Neural cell (in vitro differentiated cells): ENCODE measurements at regions not wholly inside any gene's neighbourhood (a gene's known extent, or its start where the extent isn't known, plus 50 kb on each side); places are given as distances from the start of the nearest gene placed in this dataset.

Source experiments
- H2AFZ ChIP-seq: fragments of 200-600, 300-800 bp; sonication (generic), shearing (Covaris generic); 2 replicates; pipeline ENCODE4 v1.6.0; 2014; ENCODE audit warnings: low read depth, mild to moderate bottlenecking, antibody characterized with exemption, low read length, moderate library complexity
- H3F3A ChIP-seq: fragments of 200-600 bp; shearing (Covaris generic); 2 replicates; pipeline ENCODE4 v1.6.1; 2016; ENCODE audit warnings: mild to moderate bottlenecking, moderate library complexity, mixed read lengths, antibody characterized with exemption, low read length; ENCODE audit not compliant: insufficient read depth, poor library complexity, severe bottlenecking
- H3K27ac ChIP-seq: fragments of 200-600, 300-800 bp; sonication (generic), shearing (Covaris generic); 2 replicates; pipeline ENCODE4 v1.5.1; 2014; ENCODE audit warnings: mild to moderate bottlenecking, low read length, moderate library complexity
- H3K27me3 ChIP-seq: fragments of 300-800, 200-600 bp; sonication (generic), shearing (Covaris generic); 2 replicates; pipeline ENCODE4 v1.6.0; 2014; ENCODE audit warnings: mild to moderate bottlenecking, low read depth, low read length, moderate library complexity; ENCODE audit not compliant: insufficient read depth
- H3K36me3 ChIP-seq: fragments of 300-800, 200-600 bp; sonication (generic), shearing (Covaris generic); 2 replicates; pipeline ENCODE4 v1.5.1; 2014; ENCODE audit warnings: mild to moderate bottlenecking, antibody characterized with exemption, low read length, moderate library complexity; ENCODE audit not compliant: insufficient read depth
- H3K4me2 ChIP-seq: fragments of 300-800, 200-600 bp; sonication (generic), shearing (Covaris generic); 2 replicates; pipeline ENCODE4 v1.6.0; 2014; ENCODE audit warnings: mild to moderate bottlenecking, low read length
- H3K4me3 ChIP-seq: fragments of 300-800, 200-600 bp; sonication (generic), shearing (Covaris generic); 2 replicates; pipeline ENCODE4 v1.5.1; 2014; ENCODE audit warnings: mild to moderate bottlenecking, low read length, moderate library complexity
- H3K79me2 ChIP-seq: fragments of 200-600 bp; shearing (Covaris generic); replicated peaks from 2 replicates; pipeline ENCODE4 v1.6.0; 2014; ENCODE audit warnings: mild to moderate bottlenecking, low read length, moderate library complexity; ENCODE audit not compliant: insufficient read depth
- H3K9ac ChIP-seq: fragments of 300-800, 200-600 bp; sonication (generic), shearing (Covaris generic); 2 replicates; pipeline ENCODE4 v1.6.1; 2016; ENCODE audit warnings: mild to moderate bottlenecking, low read length, mixed read lengths
- H3K9me2 ChIP-seq: fragments of 200-600 bp; shearing (Covaris generic); 2 replicates; pipeline ENCODE4 v1.6.1; 2016; ENCODE audit warnings: mild to moderate bottlenecking, low read length, mixed read lengths; ENCODE audit not compliant: insufficient read depth
- H3K9me3 ChIP-seq: fragments of 200-600, 300-800 bp; sonication (generic), shearing (Covaris generic); 2 replicates; pipeline ENCODE4 v1.6.1; 2016; ENCODE audit warnings: mild to moderate bottlenecking, mixed run types, low read length, moderate library complexity, mixed read lengths
- H4K20me1 ChIP-seq: fragments of 200-600 bp; shearing (Covaris generic); 2 replicates; pipeline ENCODE4 v1.6.1; 2016; ENCODE audit warnings: mild to moderate bottlenecking, mixed run types; ENCODE audit not compliant: insufficient read depth
- EP300 ChIP-seq: fragments of 450-650 bp; conservative IDR thresholded peaks from 2 replicates; pipeline ENCODE4 v1.6.1; 2014; ENCODE audit warnings: antibody characterized with exemption, mild to moderate bottlenecking, moderate library complexity; ENCODE audit not compliant: poor library complexity, severe bottlenecking
- EZH2 ChIP-seq: fragments of 200-600, 300-800 bp; shearing (Covaris generic), sonication (generic); IDR thresholded peaks from 2 replicates; pipeline ENCODE4 v1.6.1; 2014; ENCODE audit warnings: antibody characterized with exemption, low read length, borderline replicate concordance, mild to moderate bottlenecking; ENCODE audit not compliant: insufficient read depth, poor library complexity, severe bottlenecking
- MXI1 ChIP-seq: fragments of 450-650 bp; conservative IDR thresholded peaks from 2 replicates; pipeline ENCODE4 v1.6.1; 2014; ENCODE audit warnings: antibody characterized with exemption, mild to moderate bottlenecking; ENCODE audit not compliant: poor library complexity, severe bottlenecking
- POLR2AphosphoS5 ChIP-seq: IDR thresholded peaks from 2 replicates; pipeline ENCODE4 v1.6.1; 2012
- RAD21 ChIP-seq: fragments of 450-650 bp; conservative IDR thresholded peaks from 2 replicates; pipeline ENCODE4 v1.6.1; 2014; ENCODE audit warnings: antibody characterized with exemption, mild to moderate bottlenecking, moderate library complexity
- SMC3 ChIP-seq: fragments of 450-650 bp; conservative IDR thresholded peaks from 2 replicates; pipeline ENCODE4 v1.6.1; 2014; ENCODE audit warnings: antibody characterized with exemption, mild to moderate bottlenecking, moderate library complexity; ENCODE audit not compliant: poor library complexity
- TAF1 ChIP-seq: IDR thresholded peaks from 2 replicates; pipeline ENCODE4 v1.6.1; 2012; ENCODE audit warnings: low read depth
- TF ChIP-seq, protein P1 (sequence below): IDR thresholded peaks from 2 replicates; pipeline ENCODE4 v1.6.1; 2012; ENCODE audit warnings: borderline replicate concordance
- TF ChIP-seq, protein P2 (sequence below): fragments of 450-650 bp; IDR thresholded peaks from 2 replicates; pipeline ENCODE4 v1.5.1; 2014; ENCODE audit warnings: antibody characterized with exemption, mild to moderate bottlenecking, moderate library complexity; ENCODE audit not compliant: poor library complexity, severe bottlenecking

DNA sequence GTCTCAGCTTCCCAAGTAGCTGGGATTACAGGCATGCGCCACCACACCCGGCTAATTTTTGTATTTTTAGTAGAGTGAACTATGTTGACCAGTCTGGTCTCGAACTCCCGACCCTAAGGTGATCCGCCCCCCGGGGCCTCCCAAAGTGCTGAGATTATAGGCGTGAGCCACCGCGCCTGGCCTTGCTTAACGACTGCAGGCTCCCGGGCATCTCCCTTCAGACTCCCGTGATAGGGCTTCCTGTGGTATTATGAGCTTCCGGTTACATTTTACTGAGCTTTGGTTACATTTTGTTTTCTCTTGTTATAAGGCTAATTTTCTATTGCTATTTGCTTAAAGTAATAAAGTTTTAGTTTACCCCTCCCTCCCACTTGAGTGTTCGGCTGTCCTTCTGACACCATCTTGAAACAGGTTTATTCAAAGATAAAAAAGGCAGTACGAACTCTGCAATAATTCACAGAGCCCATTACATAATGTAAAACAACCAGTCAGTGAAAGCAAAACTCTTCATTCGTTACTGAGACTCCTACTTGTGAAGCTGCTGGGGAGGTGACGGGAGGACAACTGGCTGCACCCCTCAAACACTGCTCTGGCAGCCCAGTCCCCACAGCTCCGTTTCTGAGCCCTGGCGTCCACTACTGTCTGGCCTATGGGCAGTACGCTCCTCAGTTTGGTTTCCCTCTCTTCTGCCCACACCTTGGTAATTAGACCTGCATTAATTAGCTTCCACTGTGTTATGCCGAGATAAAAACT, 795.7 kb upstream of the SLIT2 start:
- Histone ChIP-seq H3K9ac (no peak overlapping the region), H3K36me3 (no peaks in the 10 kb centered on the region), H3K9me2 (no peaks in the 10 kb centered on the region), H2AFZ (no peak overlapping the region), H3K27me3 (no peaks in the 10 kb centered on the region), H3F3A (no peaks in the 10 kb centered on the region), H4K20me1 (no peaks in the 10 kb centered on the region), H3K9me3 (no peaks in the 10 kb centered on the region), H3K4me2 (no peak overlapping the region), H3K27ac (no peak overlapping the region), H3K79me2 (no peaks in the 10 kb centered on the region), H3K4me3 (no peak overlapping the region)
- TF ChIP-seq, protein P1, sequence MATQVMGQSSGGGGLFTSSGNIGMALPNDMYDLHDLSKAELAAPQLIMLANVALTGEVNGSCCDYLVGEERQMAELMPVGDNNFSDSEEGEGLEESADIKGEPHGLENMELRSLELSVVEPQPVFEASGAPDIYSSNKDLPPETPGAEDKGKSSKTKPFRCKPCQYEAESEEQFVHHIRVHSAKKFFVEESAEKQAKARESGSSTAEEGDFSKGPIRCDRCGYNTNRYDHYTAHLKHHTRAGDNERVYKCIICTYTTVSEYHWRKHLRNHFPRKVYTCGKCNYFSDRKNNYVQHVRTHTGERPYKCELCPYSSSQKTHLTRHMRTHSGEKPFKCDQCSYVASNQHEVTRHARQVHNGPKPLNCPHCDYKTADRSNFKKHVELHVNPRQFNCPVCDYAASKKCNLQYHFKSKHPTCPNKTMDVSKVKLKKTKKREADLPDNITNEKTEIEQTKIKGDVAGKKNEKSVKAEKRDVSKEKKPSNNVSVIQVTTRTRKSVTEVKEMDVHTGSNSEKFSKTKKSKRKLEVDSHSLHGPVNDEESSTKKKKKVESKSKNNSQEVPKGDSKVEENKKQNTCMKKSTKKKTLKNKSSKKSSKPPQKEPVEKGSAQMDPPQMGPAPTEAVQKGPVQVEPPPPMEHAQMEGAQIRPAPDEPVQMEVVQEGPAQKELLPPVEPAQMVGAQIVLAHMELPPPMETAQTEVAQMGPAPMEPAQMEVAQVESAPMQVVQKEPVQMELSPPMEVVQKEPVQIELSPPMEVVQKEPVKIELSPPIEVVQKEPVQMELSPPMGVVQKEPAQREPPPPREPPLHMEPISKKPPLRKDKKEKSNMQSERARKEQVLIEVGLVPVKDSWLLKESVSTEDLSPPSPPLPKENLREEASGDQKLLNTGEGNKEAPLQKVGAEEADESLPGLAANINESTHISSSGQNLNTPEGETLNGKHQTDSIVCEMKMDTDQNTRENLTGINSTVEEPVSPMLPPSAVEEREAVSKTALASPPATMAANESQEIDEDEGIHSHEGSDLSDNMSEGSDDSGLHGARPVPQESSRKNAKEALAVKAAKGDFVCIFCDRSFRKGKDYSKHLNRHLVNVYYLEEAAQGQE = no peak
- TF ChIP-seq, protein P2, sequence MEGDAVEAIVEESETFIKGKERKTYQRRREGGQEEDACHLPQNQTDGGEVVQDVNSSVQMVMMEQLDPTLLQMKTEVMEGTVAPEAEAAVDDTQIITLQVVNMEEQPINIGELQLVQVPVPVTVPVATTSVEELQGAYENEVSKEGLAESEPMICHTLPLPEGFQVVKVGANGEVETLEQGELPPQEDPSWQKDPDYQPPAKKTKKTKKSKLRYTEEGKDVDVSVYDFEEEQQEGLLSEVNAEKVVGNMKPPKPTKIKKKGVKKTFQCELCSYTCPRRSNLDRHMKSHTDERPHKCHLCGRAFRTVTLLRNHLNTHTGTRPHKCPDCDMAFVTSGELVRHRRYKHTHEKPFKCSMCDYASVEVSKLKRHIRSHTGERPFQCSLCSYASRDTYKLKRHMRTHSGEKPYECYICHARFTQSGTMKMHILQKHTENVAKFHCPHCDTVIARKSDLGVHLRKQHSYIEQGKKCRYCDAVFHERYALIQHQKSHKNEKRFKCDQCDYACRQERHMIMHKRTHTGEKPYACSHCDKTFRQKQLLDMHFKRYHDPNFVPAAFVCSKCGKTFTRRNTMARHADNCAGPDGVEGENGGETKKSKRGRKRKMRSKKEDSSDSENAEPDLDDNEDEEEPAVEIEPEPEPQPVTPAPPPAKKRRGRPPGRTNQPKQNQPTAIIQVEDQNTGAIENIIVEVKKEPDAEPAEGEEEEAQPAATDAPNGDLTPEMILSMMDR = no peak
- no peak for TF ChIP-seq SMC3
- no peak for TF ChIP-seq POLR2AphosphoS5
- no peak for TF ChIP-seq EZH2
- TF ChIP-seq RAD21 = no peak
- no peak for TF ChIP-seq EP300
- TF ChIP-seq MXI1 = no peak
- TF ChIP-seq TAF1 = no peak

DNA sequence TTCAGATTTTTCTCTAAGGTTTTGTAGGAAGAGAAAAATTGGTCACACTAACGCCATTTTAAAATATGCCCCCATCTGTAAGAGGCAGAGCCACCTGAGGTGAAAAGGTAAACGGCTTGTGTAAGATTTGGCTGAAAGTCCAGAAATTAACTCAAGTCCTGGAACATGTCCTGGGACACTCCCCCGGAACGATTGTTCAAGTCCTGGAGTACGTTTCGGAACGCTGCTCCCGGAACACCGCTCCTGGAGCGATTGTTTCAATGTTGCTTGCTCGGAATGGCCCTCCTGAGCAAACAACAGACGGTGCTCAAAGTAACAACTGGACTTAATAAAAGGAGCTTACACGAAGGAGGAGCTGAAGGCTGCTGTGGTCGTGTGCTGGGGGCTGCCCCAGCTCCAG, 796.5 kb upstream of the SLIT2 start:
- TF ChIP-seq, protein P2 = no peak
- TF ChIP-seq, protein P1 = no peak
- TF ChIP-seq RAD21 = no peak
- no peaks in the 10 kb centered on the region for H3K9me2 ChIP-seq

More for the DNA sequence above, 796.5 kb upstream of the SLIT2 start:
- no peak overlapping the region for H3K27ac ChIP-seq
- H3K9me3 ChIP-seq = no peaks in the 10 kb centered on the region
- H3K4me2 ChIP-seq = no peak overlapping the region
- H4K20me1 ChIP-seq = no peaks in the 10 kb centered on the region
- H2AFZ ChIP-seq = no peak overlapping the region
- H3K79me2 ChIP-seq = no peaks in the 10 kb centered on the region
- no peaks in the 10 kb centered on the region for H3K36me3 ChIP-seq
- H3K27me3 ChIP-seq = no peaks in the 10 kb centered on the region
- H3K4me3 ChIP-seq = no peak overlapping the region
- H3F3A ChIP-seq = no peaks in the 10 kb centered on the region
- no peak overlapping the region for H3K9ac ChIP-seq
